Epithelial cell of proximal tubule (primary cell): ENCODE measurements at regions not wholly inside any gene's neighbourhood (a gene's known extent, or its start where the extent isn't known, plus 50 kb on each side); places are given as distances from the start of the nearest gene placed in this dataset.

ENCODE experiments used
- DNase-seq: peaks from one replicate; pipeline ENCODE4 v3.0.0-alpha.2; 2011; ENCODE audit warnings: low read depth
- H3K4me3 ChIP-seq: 2 replicates; pipeline ENCODE4 v1.5.1; 2011; ENCODE audit warnings: low read depth, mild to moderate bottlenecking, low read length
- TF ChIP-seq, protein P1 (sequence below): conservative IDR thresholded peaks from 2 replicates; pipeline ENCODE4 v1.5.1; 2012; ENCODE audit warnings: low read depth, mild to moderate bottlenecking, low read length

- no peak for DNase-seq
- no peak overlapping the region for H3K4me3 ChIP-seq
- TF ChIP-seq, protein P1, sequence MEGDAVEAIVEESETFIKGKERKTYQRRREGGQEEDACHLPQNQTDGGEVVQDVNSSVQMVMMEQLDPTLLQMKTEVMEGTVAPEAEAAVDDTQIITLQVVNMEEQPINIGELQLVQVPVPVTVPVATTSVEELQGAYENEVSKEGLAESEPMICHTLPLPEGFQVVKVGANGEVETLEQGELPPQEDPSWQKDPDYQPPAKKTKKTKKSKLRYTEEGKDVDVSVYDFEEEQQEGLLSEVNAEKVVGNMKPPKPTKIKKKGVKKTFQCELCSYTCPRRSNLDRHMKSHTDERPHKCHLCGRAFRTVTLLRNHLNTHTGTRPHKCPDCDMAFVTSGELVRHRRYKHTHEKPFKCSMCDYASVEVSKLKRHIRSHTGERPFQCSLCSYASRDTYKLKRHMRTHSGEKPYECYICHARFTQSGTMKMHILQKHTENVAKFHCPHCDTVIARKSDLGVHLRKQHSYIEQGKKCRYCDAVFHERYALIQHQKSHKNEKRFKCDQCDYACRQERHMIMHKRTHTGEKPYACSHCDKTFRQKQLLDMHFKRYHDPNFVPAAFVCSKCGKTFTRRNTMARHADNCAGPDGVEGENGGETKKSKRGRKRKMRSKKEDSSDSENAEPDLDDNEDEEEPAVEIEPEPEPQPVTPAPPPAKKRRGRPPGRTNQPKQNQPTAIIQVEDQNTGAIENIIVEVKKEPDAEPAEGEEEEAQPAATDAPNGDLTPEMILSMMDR: no peak
These were observed 1048.0 kb downstream of the LRFN5 start for GRCh38 chr14:42654707-42655106.

GRCh38 chr14:42642787-42643186 is 1036.1 kb downstream of the LRFN5 start:
- no peak overlapping the region for H3K4me3 ChIP-seq
- TF ChIP-seq, protein P1: no peak
- no peak for DNase-seq

- no peak overlapping the region for H3K4me3 ChIP-seq
- DNase-seq: no peak
- TF ChIP-seq, protein P1: no peak
These were observed 1026.9 kb downstream of the LRFN5 start for GRCh38 chr14:42633504-42634095.

DNA sequence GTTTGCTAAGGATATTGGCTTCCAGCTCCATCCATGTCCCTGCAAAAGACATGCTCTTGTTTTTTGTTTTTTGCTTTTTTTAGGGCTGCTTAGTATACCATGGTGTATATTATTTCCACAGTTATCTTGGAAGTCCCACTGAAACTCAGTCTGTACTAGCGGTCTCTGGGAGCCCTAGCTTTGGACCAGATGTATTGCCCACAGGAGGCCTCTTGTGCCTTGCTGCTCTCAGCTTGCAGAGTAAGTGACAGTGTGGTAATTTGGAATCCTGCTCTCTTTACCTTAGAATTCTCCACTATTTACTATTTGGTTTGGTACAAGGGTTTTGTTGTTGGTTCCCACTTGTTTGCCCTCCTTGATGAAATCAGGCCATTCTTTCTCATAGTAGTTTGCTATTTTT is 1022.9 kb downstream of the LRFN5 start:
- DNase-seq: no peak
- TF ChIP-seq, protein P1: no peak
- no peak overlapping the region for H3K4me3 ChIP-seq

DNA sequence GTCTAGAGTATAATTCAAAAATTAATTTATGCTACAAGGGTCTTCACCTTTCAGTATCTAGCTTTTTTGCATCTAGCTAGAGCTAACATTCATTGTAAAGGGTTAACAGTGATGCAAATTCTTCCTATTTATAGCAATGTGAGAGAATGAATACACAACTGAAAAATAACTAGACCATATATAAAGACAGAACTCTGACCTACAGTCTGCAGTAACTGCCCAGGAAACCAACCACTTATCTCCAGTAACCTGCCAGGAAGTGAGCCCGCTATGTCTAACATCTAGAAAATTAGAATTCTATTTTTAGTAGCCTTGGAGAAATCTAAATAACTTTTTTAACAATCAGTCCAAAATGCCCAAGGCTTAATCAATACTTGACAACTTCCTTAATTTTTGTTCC is 1021.9 kb downstream of the LRFN5 start:
- DNase-seq: no peak
- TF ChIP-seq, protein P1: no peak
- H3K4me3 ChIP-seq: no peak overlapping the region

DNA sequence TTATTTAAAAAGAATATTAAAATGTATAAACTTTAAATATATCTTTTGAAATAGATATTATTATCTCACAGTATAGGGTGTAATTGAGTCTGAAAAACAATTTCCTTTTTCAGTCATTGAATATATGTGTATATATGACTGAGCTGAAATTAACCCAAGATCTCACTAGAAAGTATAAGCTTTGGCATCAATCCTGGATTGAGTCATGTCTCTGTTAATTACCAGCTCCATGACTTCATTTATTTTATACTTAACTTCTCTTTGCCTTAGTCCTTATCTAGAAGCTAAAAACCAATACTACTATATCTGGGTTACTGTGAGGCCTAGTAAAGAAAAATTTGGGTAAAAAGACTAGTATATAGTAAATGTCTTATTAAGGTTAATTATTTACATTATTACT is 1020.3 kb downstream of the LRFN5 start:
- peak; percentile 12 for DNase-seq
- H3K4me3 ChIP-seq: no peak overlapping the region
- TF ChIP-seq, protein P1: no peak
